Pulmonary artery endothelial cell (primary cell): ENCODE measurements at regions not wholly inside any gene's neighbourhood (a gene's known extent, or its start where the extent isn't known, plus 50 kb on each side); places are given as distances from the start of the nearest gene placed in this dataset.
"Not testable (repeated sequence)": the region's sequence is repeated elsewhere in the genome, so short reads cannot be mapped to it uniquely, and the experiment has no call there.

Source experiments
- DNase-seq: peaks from one replicate; pipeline ENCODE4 v3.0.0-alpha.2; 2011; ENCODE audit warnings: low read depth, low spot score

DNA sequence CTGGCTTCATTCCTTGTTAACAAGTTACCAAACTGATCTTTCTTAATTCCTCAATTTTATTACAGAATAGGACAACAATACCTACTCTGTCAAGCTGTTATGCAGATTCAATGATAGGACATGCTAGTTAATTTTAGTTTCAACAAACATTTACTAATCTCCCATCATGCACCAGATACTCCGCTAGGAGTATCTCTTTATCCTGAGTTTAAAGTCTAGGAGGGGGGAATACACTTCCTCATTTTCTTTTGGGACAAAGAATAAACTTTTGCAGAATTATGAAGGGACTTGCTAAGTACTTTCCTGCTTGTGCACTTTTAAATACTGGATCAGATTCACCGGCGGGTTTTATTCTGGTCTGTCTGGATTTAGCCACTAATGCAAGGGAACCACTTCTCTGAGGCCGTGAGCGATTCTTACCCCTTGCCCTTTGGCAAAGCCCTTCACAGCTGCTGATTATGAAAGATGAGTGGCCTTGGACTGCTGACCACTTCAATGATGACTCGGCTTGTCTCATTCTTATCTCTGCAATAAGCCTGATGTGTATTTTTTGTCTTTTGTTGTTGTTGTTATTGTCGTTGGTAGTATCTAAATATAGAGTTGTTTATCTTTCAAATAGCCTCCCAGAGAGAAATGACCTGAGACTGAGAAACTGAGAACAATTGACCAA, 73.9 kb downstream of the RMI1 start:
- DNase-seq, result no peak

DNA sequence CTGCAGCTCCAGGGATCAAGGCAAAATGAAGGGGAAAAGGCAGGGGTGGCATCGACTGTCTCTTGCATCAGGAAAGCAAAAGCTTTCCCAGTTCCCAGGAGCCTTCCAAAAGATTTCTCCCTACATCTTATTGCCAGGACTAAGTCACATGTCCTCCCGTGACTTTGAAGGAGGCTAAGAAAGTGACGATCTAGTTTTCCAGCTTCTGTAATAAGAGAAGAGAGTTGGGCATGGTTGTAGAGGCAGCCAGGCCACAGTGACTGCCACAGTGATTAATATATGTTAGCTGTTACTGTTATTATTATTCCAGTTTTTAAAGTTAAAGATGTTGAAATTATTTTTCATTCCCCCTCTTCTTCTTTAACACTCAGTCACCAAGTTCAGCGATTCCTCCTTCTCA, 77.1 kb downstream of the RMI1 start:
- no peak for DNase-seq

DNA sequence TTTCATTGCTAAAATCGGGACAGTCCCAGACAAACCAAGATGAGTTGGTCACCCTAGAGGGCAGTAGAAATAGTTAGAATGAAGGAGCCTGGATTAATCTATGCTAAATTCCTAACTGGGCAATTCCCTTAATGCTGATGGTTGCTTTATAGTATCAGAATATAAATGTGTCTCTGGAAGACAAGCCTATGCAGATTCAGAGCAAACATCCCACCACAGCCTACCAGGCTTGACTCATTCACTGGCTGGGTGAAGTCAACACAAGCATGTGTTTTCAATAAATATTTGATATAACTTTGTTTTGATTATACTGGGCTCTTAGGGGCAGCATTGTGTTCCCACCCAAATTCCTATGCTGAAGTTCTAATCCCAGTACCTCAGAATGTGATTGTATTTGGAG, 79.3 kb downstream of the RMI1 start:
- DNase-seq, result no peak

GRCh38 chr9:84061613-84062193, 81.1 kb downstream of the RMI1 start:
- DNase-seq, result no peak

GRCh38 chr9:84062538-84062937, 81.9 kb downstream of the RMI1 start:
- no peak for DNase-seq

DNA sequence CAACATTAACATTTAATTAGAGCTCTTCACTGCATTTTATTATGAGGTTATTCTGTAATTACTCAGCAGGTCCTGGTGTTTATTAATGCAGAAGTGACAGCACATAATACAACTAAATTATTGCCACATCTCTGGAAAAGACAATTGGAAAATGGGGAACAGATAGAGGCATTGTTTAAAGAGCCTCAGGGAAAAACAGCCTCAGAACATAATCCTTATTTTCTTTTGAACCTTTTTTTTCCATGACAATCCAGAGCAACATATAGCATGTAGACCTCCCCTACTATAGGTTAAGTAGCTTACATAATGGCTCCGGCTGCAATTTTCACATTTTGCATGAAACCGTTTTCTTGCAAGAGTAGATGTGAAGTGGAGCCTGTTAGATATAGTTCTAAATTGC, 87.2 kb downstream of the RMI1 start:
- DNase-seq, result no peak

- DNase-seq, result no peak
Measured at GRCh38 chr9:84068872-84069271, 88.3 kb downstream of the RMI1 start.

DNA sequence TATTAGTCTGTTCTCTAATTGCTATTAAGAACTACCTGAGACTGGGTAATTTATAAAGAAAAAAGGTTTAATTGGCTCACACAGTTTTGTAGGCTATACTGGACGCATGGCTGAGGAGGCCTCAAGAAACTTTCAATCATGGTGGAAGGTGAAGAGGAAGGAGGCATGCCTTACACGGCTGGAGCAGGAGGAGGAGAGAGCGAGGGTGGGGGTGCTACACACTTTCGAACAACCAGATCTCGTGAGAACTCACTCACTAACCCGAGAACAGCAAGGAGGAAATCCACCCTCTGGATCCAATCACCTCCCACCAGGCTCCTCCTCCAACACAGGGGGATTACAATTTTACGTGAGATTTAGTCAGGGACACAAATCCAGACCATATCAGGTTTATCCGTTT, 90.0 kb downstream of the RMI1 start:
- DNase-seq, result no peak

DNA sequence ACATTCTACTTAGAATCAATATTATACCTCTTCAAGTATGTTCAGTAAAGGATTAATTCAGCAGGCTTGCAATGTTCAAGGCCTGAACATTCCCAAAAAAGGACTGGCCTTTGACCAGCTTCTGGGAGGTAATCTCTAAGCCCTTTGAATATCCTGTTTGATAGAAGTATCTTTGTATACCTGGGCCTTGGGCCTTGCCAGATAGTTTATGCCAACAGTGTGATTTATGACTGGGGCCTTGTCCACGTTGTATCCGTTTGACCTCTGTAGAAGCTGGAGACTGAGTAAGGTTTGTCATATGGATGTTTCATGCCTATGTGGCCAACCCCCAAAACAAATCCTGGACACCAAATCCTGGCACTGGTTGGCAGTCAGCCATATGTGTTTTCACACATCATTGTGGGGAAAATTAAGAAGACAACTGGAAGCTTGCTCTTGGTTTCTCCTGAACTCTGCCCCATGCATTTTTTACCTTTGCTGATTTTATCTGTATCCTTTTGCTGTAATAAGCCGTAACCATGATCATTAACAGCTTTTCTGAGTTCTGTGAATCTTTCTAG, 92.1 kb downstream of the RMI1 start:
- no peak for DNase-seq

GRCh38 chr9:84075004-84075403, 94.4 kb downstream of the RMI1 start:
- DNase-seq, result no peak

DNA sequence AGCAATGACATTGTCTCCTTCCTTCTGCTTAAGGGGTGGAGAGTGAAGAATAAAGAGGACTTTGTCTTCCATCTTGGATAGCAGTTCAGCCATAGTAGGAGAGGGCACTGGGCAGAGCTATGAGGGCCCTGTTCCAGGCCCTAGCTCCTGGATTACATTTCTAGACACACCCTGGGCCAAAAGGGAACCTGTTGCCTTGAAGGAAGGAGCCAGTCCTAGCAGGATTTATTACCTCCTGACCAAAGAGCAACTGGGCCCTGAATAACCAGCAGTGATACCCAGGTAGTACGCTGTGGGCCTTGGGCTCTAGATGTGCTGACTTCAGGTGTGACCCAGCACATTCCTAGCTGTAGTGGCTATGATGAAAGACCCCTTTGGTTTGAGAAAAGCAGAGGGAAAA, 95.8 kb downstream of the RMI1 start:
- no peak for DNase-seq

- DNase-seq, result not testable (repeated sequence)
Measured at GRCh38 chr9:84077816-84078215, 97.2 kb downstream of the RMI1 start.

- no peak for DNase-seq
Measured at GRCh38 chr9:84079994-84080393, 99.4 kb downstream of the RMI1 start.

DNA sequence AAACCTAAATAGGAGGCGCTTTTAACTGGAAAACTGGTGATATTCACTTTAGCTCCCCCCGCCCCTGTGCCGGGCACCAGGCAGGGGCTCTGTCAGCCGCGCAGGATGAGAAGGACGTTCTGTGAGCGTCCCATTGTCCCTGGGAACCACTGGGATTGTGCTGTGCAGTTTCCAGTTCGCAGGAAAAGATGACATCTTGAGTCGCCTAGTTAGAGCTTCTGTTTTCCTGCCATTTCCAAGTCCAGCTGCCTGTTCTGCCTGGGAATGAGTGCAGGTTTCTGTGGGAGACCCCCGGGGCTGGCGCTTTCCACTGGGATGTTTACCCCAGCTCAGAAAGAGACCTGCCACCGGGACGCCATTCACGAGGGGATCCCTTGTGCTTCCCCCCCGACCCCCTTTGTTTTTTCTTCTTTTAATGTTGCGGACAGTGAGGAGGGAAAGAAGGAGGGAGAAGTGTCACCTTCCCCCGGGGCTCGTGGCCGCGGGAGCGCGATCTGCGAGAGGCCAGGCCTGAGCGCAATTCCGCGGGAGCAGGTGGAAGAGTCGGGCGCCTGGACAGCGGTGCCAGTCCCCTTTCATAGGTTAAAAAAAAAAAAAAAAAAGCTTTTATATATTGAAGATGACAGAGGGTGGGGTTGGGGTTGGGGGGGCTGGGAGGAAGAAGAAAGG, 121.5 kb downstream of the RMI1 start:
- DNase-seq, result no peak

- DNase-seq, result no peak
Measured at GRCh38 chr9:84103651-84104377, 123.2 kb downstream of the RMI1 start.

- no peak for DNase-seq
Measured at GRCh38 chr9:84107081-84107480, 126.5 kb downstream of the RMI1 start.

- no peak for DNase-seq
Measured at GRCh38 chr9:84107995-84108394, 127.4 kb downstream of the RMI1 start.

GRCh38 chr9:84111726-84112125, 131.1 kb downstream of the RMI1 start:
- no peak for DNase-seq

DNA sequence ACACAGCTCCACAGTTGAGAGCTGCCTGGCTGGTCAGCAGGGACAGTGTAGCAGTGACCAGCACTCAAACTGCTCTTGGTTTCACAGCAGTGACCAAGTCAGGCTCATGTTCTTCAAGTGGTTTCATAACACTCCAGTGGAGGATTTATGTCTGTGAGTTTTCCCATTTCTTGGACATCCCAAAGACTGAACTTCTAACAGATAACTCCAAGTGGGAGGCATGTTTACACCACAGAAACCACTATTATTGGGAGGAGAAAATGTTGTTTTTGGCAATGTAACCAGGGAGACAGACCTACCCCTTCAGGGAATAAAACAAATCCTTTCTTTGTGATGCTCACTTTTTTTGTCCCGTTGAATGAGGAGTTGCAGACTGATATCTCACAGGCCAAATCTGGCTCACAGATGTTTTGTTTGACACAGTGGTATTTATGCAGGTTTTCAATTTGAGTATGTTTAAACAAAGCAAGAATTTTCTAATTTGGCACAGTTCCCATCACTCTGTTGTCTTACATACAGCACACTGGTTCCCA, 141.5 kb downstream of the RMI1 start:
- DNase-seq, result no peak

GRCh38 chr9:84122572-84122971, 142.0 kb downstream of the RMI1 start:
- no peak for DNase-seq

DNA sequence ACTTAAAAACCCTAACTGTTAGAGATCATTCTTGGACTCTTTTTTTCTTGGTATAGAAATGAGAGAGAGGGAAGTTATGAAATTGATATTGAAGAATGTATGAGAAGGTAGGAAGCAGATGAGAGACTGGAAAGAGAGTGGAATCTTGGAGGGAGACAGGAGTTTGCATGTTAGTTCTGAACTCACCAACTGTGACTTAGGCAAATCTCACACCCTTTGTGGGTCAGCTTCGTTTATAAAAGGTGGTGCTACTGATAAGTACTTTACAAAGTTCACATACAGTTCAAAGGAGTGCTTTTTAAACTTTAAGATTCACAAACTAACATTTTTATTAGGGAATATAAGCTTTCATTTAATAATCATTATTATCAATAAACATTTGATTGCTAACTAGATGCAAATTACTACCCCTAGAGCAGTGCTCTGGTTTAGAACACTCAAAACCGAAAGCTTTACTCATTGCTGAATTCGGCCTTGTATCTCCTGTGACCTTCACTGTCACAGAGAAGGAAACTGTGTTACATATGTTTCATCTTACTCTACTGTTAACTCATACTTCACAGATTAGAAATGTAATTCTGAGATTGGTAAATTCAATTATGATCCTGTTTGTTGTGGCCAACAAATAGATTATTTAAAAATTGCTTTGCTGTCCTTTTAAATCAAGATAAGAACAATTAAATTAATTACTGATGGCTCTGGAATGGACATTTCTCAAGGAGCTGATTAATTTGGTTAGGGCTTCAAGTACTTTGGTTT, 143.2 kb downstream of the RMI1 start:
- DNase-seq, result no peak
